Activated CD4-positive, CD25-positive, alpha-beta regulatory T cell treated with anti-CD3 and anti-CD28 coated beads, Interleukin-2, amount 50 U/mL, for 72 hours (primary cell): ENCODE measurements at regions not wholly inside any gene's neighbourhood (a gene's known extent, or its start where the extent isn't known, plus 50 kb on each side); places are given as distances from the start of the nearest gene placed in this dataset.
"Not testable (repeated sequence)": the region's sequence is repeated elsewhere in the genome, so short reads cannot be mapped to it uniquely, and the experiment has no call there.

ENCODE experiments used
- DNase-seq: peaks from one replicate; pipeline ENCODE4 v3.0.0; 2021

DNA sequence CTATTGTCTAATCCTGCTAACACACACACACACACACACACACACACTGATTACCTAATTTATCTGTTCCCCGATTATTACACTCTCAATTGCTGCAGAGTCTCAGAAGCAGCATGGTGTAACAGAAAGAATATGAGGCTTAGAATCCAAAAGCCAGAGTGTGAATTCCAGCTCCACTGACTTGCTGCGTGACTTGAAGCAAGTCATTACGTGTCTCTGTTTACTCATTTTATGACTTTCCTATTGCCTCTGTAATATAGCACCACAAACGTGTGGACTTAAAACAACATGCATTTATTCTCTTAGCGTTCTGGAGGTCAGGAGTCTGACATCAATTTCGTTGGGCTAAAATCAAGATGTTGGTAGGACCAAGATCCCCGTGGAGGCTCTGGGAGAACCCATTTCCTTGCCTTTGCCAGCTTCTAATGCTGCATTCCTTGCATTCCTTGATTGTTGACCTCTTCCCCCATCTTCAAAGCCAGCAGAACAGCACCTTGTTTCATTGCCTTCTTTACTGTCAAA, 55.9 kb upstream of the ATP5PO start:
- no peak for DNase-seq

DNA sequence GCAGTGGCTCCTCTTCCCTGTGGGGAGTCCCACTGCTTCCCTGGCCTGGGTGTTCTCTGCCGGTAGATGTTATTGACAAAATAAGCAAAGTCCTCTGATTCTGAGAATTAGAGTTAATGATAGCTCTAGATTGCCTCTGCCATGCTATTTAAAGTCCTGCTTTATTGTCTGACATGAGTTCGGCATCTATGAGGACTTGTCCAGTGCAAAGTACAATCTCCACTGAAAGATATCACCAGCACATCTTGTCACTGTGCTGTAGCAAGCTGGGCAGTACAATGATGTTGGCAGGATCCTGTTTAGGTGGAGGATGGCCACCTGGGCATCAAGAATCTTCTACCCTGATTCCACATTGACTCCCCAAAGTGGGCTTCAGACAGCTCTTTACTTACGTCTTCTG, 54.0 kb upstream of the ATP5PO start:
- no peak for DNase-seq

DNA sequence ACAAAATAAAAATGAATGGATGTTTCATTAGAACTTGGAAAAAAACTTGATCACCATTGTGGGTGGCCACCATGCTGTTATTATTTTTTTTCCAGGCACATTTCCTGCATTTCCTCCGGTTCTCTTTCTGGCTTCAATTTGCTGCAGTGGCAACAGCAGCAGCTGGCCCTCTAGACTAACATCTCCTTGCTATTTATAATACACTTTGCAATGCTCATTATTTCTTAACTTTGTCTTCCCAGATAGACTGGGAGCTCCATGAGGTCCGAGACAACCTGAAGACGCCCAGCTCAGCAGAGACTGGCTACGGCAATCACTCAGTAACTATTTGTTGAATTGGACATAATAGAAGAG, 53.4 kb upstream of the ATP5PO start:
- DNase-seq: no peak

DNA sequence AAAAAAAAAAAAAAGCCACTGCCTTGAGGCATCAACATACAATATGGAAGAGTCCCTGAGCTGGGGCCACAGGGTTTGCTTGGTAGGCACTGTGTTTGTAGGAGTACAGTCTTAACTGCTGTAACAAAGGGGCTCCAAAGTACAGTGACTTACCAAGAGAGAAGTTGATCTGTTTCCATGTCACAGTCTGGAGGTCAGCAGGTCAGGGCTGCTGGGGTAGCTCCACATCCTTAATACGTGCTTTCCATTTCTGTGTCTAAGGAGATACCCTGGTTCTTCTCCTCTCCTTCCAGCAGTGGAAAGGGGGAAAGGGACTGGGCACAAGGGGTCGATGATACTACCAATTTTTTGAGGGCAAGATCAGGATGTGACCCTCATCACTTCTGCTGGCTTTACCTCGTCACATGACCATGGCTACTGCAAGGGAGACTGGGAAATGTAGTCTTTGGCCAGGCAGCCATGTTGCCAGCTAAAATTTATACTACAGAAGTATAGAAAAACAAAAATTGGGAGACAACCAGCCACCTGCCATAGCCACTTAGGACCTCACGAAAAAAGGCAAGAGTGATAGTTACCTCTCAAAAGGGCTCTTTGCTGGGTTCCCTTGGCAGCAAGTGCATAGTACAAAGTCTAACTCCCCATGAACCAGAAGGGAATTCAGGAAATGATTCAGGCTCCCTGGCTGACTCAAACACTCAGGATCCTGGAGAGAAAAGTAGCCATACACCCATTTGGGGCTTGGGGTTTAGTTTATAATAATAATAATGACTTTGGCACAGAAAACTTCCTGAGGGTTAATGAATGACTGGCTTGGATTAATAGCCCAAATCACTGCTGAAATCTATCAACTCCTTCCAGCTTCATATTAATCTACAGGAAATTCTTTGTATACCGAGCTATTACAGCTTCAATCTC, 52.7 kb upstream of the ATP5PO start:
- DNase-seq: no peak

DNA sequence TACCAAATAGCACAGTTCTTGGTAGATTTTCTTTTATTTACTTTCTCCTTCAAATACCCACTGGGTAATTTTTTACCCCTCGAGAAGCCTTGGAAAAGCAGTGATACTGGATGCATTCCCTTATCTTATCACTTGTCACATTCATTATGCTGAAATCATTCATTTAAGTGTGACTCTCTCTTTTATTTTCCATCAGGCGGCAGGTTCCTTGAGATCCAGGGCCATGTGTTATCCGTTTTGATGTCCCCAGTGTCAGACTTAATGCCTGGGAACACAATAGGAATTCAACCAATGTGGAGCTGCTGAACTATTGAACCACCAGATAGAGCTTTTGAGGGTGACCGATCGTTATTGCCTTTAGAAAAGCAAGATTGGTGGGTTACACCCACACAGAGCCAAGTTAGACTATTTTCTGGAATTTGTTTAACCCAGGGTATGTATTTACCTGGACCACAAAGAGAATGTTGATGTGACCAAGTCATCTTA, 51.5 kb upstream of the ATP5PO start:
- no peak for DNase-seq

DNA sequence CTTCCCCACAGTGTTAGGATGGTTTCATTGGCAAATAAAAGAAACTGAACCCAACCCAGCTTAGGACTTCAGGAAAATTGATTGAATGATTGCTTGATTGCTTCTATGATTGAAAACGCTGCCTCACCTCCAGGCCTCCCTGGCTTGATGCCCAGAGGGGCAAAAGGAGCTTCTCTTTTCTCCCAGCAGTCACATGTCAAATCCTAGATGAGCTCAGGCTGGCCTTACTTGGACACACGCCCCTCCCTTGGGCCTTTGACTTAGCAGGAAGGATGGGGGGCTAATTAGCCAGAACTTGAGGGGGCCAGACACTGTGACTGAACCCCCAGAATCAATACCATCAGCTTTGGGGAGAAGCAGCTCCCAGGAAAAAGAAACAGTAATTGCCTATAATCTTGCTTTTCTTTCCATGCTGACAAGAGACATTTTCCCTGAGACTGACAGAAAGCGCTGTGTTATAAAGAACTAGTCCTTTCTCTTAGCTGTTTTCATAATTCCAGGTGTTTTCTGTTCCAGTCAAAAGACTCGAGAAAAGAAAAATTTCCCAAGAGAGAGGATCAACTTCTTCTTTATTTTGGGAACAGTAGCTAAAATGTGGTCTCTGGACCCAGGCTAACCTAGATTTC, 50.8 kb upstream of the ATP5PO start:
- DNase-seq: no peak

DNA sequence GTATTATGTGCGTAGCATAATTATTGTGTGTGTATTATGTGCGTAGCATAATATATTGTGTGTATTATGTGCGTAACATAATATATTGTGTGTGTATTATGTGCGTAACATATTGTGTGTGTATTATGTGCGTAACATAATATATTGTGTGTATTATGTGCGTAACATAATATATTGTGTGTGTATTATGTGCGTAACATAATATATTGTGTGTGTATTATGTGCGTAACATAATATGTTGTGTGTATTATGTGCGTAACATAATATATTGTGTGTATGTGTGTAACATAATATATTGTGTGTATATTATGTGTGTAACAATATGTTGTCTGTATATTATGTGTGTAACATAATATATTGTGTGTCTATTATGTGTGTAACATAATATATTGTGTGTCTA, 50.1 kb upstream of the ATP5PO start:
- DNase-seq: not testable (repeated sequence)
